Suprapubic skin (tissue), 4 donors: ENCODE measurements at regions not wholly inside any gene's neighbourhood (a gene's known extent, or its start where the extent isn't known, plus 50 kb on each side); places are given as distances from the start of the nearest gene placed in this dataset.

Experiments
- POLR2A ChIP-seq, 2 donors: fragments of 450-650 bp; IDR thresholded peaks; one replicate each; pipeline ENCODE4 v1.6.1; 2017; ENCODE audit warnings: antibody characterized with exemption in 2 of 2, mild to moderate bottlenecking in 2 of 2, moderate library complexity in 2 of 2
- POLR2AphosphoS5 ChIP-seq, 3 donors: sonication (generic); formaldehyde crosslinking; IDR thresholded peaks; one replicate each; pipeline ENCODE4 v1.6.1; 2017; ENCODE audit warnings: antibody characterized with exemption in 3 of 3
- TF ChIP-seq, protein P1 (sequence below), 2 donors: fragments of 200-600 bp in 1 of 2; fragments of 450-650 bp in 1 of 2; sonication (generic) in 1 of 2; IDR thresholded peaks; one replicate each; pipeline ENCODE4 v1.5.1; 2016 to 2019; ENCODE audit warnings: antibody characterized with exemption in 2 of 2, mild to moderate bottlenecking in 1 of 2, moderate library complexity in 1 of 2

DNA sequence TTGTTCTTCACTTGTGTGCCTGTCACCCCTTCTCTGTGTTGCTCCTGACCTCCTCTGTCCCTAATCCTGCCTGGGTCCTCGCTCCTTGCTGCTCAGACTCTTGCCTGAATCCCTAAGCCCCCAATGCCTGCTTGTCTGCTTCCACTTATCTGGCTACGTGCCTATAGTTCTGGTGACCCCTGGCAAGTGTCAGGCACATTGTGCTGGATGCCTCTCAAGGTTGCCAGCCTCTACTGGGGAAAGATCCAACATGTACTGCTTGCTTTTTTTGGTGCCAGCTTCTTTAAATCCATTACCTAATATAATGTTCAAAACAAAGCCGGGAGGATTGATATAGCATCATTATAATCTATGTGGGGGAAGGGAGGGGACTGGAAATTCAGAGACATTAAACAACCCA lies 448.0 kb upstream of the CCDC196 start:
- TF ChIP-seq, protein P1, sequence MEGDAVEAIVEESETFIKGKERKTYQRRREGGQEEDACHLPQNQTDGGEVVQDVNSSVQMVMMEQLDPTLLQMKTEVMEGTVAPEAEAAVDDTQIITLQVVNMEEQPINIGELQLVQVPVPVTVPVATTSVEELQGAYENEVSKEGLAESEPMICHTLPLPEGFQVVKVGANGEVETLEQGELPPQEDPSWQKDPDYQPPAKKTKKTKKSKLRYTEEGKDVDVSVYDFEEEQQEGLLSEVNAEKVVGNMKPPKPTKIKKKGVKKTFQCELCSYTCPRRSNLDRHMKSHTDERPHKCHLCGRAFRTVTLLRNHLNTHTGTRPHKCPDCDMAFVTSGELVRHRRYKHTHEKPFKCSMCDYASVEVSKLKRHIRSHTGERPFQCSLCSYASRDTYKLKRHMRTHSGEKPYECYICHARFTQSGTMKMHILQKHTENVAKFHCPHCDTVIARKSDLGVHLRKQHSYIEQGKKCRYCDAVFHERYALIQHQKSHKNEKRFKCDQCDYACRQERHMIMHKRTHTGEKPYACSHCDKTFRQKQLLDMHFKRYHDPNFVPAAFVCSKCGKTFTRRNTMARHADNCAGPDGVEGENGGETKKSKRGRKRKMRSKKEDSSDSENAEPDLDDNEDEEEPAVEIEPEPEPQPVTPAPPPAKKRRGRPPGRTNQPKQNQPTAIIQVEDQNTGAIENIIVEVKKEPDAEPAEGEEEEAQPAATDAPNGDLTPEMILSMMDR (IDR thresholded peaks at IDR 0.05) = no peak
- no peak for TF ChIP-seq POLR2A (IDR thresholded peaks at IDR 0.05)
- TF ChIP-seq POLR2AphosphoS5 (IDR thresholded peaks at IDR 0.05) = no peak
